ENCODE measurements at regions not wholly inside any gene's neighbourhood (a gene's known extent, or its start where the extent isn't known, plus 50 kb on each side); places are given as distances from the start of the nearest gene placed in this dataset.
"Not testable (repeated sequence)": the region's sequence is repeated elsewhere in the genome, so short reads cannot be mapped to it uniquely, and the experiment has no call there.

- Histone ChIP-seq H3K9me1 (ENCODE audit: insufficient read depth, low read length) (no peaks in the 10 kb centered on the region), H3K9ac (ENCODE audit: low read depth, low read length) (no peak overlapping the region), H3K4me3 (ENCODE audit: insufficient read depth, low read depth, low read length) (no peak overlapping the region), H3K14ac (replicated peaks; ENCODE audit: low read depth, low read length) (no peak overlapping the region), H3K4me2 (ENCODE audit: low read depth, low read length) (no peak overlapping the region), H2AK9ac (replicated peaks; ENCODE audit: low read depth, low read length, poor library complexity) (no peak overlapping the region), H4K5ac (ENCODE audit: low read depth, low read length) (no peak overlapping the region), H2BK15ac (ENCODE audit: low read depth, low read length) (no peak overlapping the region), H4K8ac (ENCODE audit: low read depth in 2 of 2, low read length in 2 of 2) (no peak overlapping the region), H3K79me1 (ENCODE audit: low read depth in 1 of 2, low read length in 2 of 2) (no peaks in the 10 kb centered on the region), H2BK120ac (ENCODE audit: low read depth, low read length) (no peak overlapping the region), H3K4ac (ENCODE audit: low read depth, low read length) (no peak overlapping the region), H2AK5ac (ENCODE audit: low read depth, low read length) (no peak overlapping the region), H3K4me1 (ENCODE audit: control insufficient read depth, insufficient read depth, low read length) (no peaks in the 10 kb centered on the region), H3K18ac (ENCODE audit: low read depth, low read length) (no peak overlapping the region), H4K91ac (ENCODE audit: insufficient read depth, low read depth, low read length) (no peak overlapping the region), H2AFZ (replicated peaks; ENCODE audit: low read length, poor library complexity) (no peak overlapping the region), H3K36me3 (ENCODE audit: control insufficient read depth, insufficient read depth, low read length) (no peaks in the 10 kb centered on the region), H3K27me3 (ENCODE audit: control insufficient read depth, insufficient read depth, low read length) (no peaks in the 10 kb centered on the region), H2BK20ac (ENCODE audit: low read depth, low read length) (no peak overlapping the region), H4K20me1 (ENCODE audit: insufficient read depth, low read length) (no peaks in the 10 kb centered on the region), H3K9me3 (ENCODE audit: control insufficient read depth, insufficient read depth, low read length) (no peaks in the 10 kb centered on the region), H3K27ac (ENCODE audit: insufficient read depth, low read length) (no peak overlapping the region), H3K56ac (ENCODE audit: extremely low read depth, insufficient read depth, low read length) (no peak overlapping the region), H3K23ac (ENCODE audit: low read depth, low read length) (no peak overlapping the region), H2BK5ac (ENCODE audit: low read depth, low read length, poor library complexity, severe bottlenecking) (no peak overlapping the region)
- CTCF ChIA-PET, result no interaction called here
- DNase-seq (no peak), ATAC-seq (ENCODE audit: low read depth) (no peak)
- no peak for TF ChIP-seq RAD21 (IDR thresholded peaks at IDR 0.05; ENCODE audit: low read length)
- TF ChIP-seq BHLHE40 (IDR thresholded peaks at IDR 0.05; ENCODE audit: low read depth, low read length), result no peak
- TF ChIP-seq SMC3 (IDR thresholded peaks at IDR 0.05; ENCODE audit: low read depth, low read length), result no peak
- TF ChIP-seq MAFK (IDR thresholded peaks at IDR 0.05; ENCODE audit: low read depth, low read length), result peak; percentile 64
- in situ Hi-C loops (cut with MboI; ENCODE audit: low sequenced_read_pairs) (no loop called here), dilution Hi-C loops (cut with HindIII; ENCODE audit: low sequenced_read_pairs, unreplicated experiment) (no loop called here), intact Hi-C loops (cut with micrococcal nuclease) (no loop called here)
- no TSS peak for BruUV-seq (replicated peaks)
- POLR2A ChIA-PET (ENCODE audit: unreplicated experiment), result no interaction called here
These were observed 372.1 kb downstream of the ZNF674 start for GRCh38 chrX:46173159-46173558.

DNA sequence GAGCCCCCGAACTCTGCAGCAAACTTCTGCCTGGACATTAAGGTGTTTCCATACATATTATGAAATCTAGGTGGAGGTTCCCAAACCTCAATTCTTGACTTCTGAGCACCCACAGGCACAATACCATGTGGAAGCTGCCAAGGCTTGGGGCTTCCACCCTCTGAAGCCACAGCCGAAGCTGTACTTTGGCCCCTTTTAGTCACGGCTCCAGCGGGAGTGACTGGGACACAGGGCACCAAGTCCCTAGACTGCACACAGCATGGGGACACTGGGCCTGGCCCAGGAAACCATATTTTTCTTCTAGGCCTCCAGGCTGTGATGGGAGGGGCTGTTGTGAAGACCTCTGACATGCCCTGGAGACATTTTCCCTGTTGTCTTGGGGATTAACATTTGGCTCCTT lies 373.8 kb downstream of the ZNF674 start:
- H3K4me3 ChIP-seq (ENCODE audit: insufficient read depth, low read depth, low read length); H2BK20ac ChIP-seq (ENCODE audit: low read depth, low read length); H3K9me3 ChIP-seq (ENCODE audit: control insufficient read depth, insufficient read depth, low read length); H3K4me2 ChIP-seq (ENCODE audit: low read depth, low read length); H3K4me1 ChIP-seq (ENCODE audit: control insufficient read depth, insufficient read depth, low read length); H3K23ac ChIP-seq (ENCODE audit: low read depth, low read length); H3K27ac ChIP-seq (ENCODE audit: insufficient read depth, low read length); POLR2A ChIA-PET (ENCODE audit: unreplicated experiment); BruUV-seq (replicated peaks); H2AFZ ChIP-seq (replicated peaks; ENCODE audit: low read length, poor library complexity); H4K8ac ChIP-seq (ENCODE audit: low read depth in 2 of 2, low read length in 2 of 2); H3K36me3 ChIP-seq (ENCODE audit: control insufficient read depth, insufficient read depth, low read length); H3K27me3 ChIP-seq (ENCODE audit: control insufficient read depth, insufficient read depth, low read length); H2BK5ac ChIP-seq (ENCODE audit: low read depth, low read length, poor library complexity, severe bottlenecking); H3K9me1 ChIP-seq (ENCODE audit: insufficient read depth, low read length); H3K18ac ChIP-seq (ENCODE audit: low read depth, low read length); ATAC-seq (ENCODE audit: low read depth); DNase-seq; H3K4ac ChIP-seq (ENCODE audit: low read depth, low read length); in situ Hi-C loops (cut with MboI; ENCODE audit: low sequenced_read_pairs); H3K14ac ChIP-seq (replicated peaks; ENCODE audit: low read depth, low read length); H2AK9ac ChIP-seq (replicated peaks; ENCODE audit: low read depth, low read length, poor library complexity); H3K56ac ChIP-seq (ENCODE audit: extremely low read depth, insufficient read depth, low read length); H4K5ac ChIP-seq (ENCODE audit: low read depth, low read length); H2BK120ac ChIP-seq (ENCODE audit: low read depth, low read length); H3K9ac ChIP-seq (ENCODE audit: low read depth, low read length); H4K20me1 ChIP-seq (ENCODE audit: insufficient read depth, low read length); H3K79me1 ChIP-seq (ENCODE audit: low read depth in 1 of 2, low read length in 2 of 2); H2AK5ac ChIP-seq (ENCODE audit: low read depth, low read length); H2BK15ac ChIP-seq (ENCODE audit: low read depth, low read length); dilution Hi-C loops (cut with HindIII; ENCODE audit: low sequenced_read_pairs, unreplicated experiment); H4K91ac ChIP-seq (ENCODE audit: insufficient read depth, low read depth, low read length); CTCF ChIA-PET; intact Hi-C loops (cut with micrococcal nuclease): not testable (repeated sequence)
- no CpG with 5 or more reads among the region's 4 CpGs for WGBS, 2 experiments (ENCODE audit: extremely low coverage in 2 of 2, insufficient read length in 1 of 2)

All from IMR-90 (cell line).